ENCODE measurements at regions not wholly inside any gene's neighbourhood (a gene's known extent, or its start where the extent isn't known, plus 50 kb on each side); places are given as distances from the start of the nearest gene placed in this dataset.

- H3K4me1 Mint-ChIP-seq: peaks cover 31% of the 10 kb centered on the region
- peaks cover 1% of the 10 kb centered on the region for H3K36me3 Mint-ChIP-seq
- H3K27me3 Mint-ChIP-seq: no peaks in the 10 kb centered on the region
- no peaks in the 10 kb centered on the region for H3K9me3 Mint-ChIP-seq
- CTCF ChIA-PET: no interaction called here
- no peak for DNase-seq
- no peak overlapping the region for H3K27ac Mint-ChIP-seq
- H3K4me3 Mint-ChIP-seq: no peak overlapping the region
Measured at GRCh38 chr3:177425042-177425441, 227.8 kb upstream of the TBL1XR1 start.

GRCh38 chr3:177426106-177426877, 229.0 kb upstream of the TBL1XR1 start:
- peaks cover 1% of the 10 kb centered on the region for H3K36me3 Mint-ChIP-seq
- DNase-seq: no peak
- H3K9me3 Mint-ChIP-seq: no peaks in the 10 kb centered on the region
- no peaks in the 10 kb centered on the region for H3K27me3 Mint-ChIP-seq
- H3K4me3 Mint-ChIP-seq: no peak overlapping the region
- peaks cover 27% of the 10 kb centered on the region for H3K4me1 Mint-ChIP-seq
- CTCF ChIA-PET: no interaction called here
- peak overlapping the region; percentile 75 for H3K27ac Mint-ChIP-seq

- peak overlapping the region; percentile 75 for H3K27ac Mint-ChIP-seq
- H3K4me1 Mint-ChIP-seq: peaks cover 27% of the 10 kb centered on the region
- peaks cover 1% of the 10 kb centered on the region for H3K36me3 Mint-ChIP-seq
- H3K27me3 Mint-ChIP-seq: no peaks in the 10 kb centered on the region
- CTCF ChIA-PET: interaction anchor here (0.6 to 0.7 kb wide), 2 partner anchors 38 to 281 kb away, joined by 3 to 4 read pairs; no protein-coding TSS in a partner anchor
- DNase-seq: peak; percentile 68
- H3K9me3 Mint-ChIP-seq: no peaks in the 10 kb centered on the region
- H3K4me3 Mint-ChIP-seq: peak overlapping the region; percentile 2
Measured at GRCh38 chr3:177426878-177427495, 229.7 kb upstream of the TBL1XR1 start.

DNA sequence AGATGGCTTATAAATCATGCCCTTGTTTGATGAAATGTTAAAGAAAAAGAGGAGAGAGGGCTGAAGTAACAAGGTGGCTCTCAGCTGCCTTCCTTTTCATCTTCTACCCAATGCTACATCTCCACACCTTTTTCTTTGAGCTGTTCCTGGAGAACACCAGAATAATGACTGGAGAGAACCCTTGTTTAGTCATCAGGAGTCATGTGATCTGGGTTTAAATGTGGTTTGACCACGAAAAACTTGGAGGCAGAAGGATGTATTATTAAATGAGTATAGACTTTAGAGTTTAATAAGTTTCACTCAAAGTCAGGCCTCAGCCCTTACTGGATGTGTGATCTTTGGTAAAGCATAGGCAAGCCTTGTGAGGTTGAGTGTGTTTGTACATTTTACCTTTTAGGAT, 230.3 kb upstream of the TBL1XR1 start:
- Mint-ChIP-seq H3K9me3 (no peaks in the 10 kb centered on the region), H3K4me1 (peaks cover 27% of the 10 kb centered on the region), H3K27me3 (no peaks in the 10 kb centered on the region), H3K27ac (peak overlapping the region; percentile 75), H3K36me3 (peaks cover 1% of the 10 kb centered on the region), H3K4me3 (peak overlapping the region; percentile 2)
- CTCF ChIA-PET: interaction anchor here (0.6 to 0.7 kb wide), 2 partner anchors 37 to 282 kb away, joined by 3 to 4 read pairs; no protein-coding TSS in a partner anchor
- DNase-seq: no peak

DNA sequence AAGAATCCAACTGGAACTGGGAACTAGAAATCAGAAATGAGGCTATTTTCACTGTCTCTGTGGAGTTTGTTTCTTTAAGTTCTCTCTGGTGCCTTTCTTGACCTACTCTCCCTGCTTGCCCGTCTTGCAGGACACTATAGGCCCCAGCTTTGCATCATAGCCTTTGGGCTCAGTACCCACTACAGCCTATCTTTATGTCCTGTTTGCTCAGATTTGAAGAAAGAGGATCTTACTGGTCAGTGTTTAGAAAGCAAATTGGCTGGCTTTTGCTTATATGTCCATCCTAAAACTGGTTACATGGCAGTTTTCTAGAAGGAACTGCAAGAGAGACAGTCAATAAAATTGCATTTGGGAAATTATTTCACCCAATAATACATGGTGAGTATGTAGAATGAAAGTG, 231.8 kb upstream of the TBL1XR1 start:
- Mint-ChIP-seq H3K4me3 (no peak overlapping the region), H3K9me3 (no peaks in the 10 kb centered on the region), H3K27me3 (no peaks in the 10 kb centered on the region), H3K36me3 (peaks cover 1% of the 10 kb centered on the region), H3K4me1 (peaks cover 27% of the 10 kb centered on the region), H3K27ac (no peak overlapping the region)
- no peak for DNase-seq
- CTCF ChIA-PET: no interaction called here

GRCh38 chr3:177429771-177430170, 232.5 kb upstream of the TBL1XR1 start:
- H3K9me3 Mint-ChIP-seq: no peaks in the 10 kb centered on the region
- peaks cover 24% of the 10 kb centered on the region for H3K4me1 Mint-ChIP-seq
- CTCF ChIA-PET: interaction anchor here (1.2 kb wide), 1 partner anchor 17 kb away, joined by 3 read pairs; no protein-coding TSS in a partner anchor
- H3K36me3 Mint-ChIP-seq: peaks cover 1% of the 10 kb centered on the region
- no peak for DNase-seq
- H3K27me3 Mint-ChIP-seq: no peaks in the 10 kb centered on the region
- H3K27ac Mint-ChIP-seq: no peak overlapping the region
- H3K4me3 Mint-ChIP-seq: no peak overlapping the region

DNA sequence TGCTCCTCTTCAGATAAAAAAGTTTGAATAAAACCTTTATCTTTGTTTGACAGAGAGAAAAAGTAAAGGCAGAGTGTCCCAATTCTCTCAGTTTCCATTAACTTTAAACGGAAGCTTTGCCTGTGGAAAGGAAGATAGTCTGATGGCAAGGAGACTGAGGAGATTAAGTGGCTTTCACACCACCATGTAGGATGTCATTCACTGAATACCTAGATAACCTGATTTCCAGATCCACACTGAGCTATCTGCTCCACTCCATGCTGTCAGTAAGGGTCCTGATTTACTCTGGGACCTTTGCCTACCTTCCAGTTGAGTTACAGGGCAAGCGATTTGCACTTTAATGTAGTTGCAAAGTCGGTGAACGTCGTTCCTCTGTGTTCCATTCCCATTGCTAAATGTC, 233.4 kb upstream of the TBL1XR1 start:
- Mint-ChIP-seq H3K36me3 (peaks cover 1% of the 10 kb centered on the region), H3K9me3 (no peaks in the 10 kb centered on the region), H3K4me3 (no peak overlapping the region), H3K27me3 (no peaks in the 10 kb centered on the region), H3K27ac (no peak overlapping the region), H3K4me1 (peaks cover 23% of the 10 kb centered on the region)
- CTCF ChIA-PET: interaction anchor here (1.2 kb wide), 1 partner anchor 16 kb away, joined by 3 read pairs; no protein-coding TSS in a partner anchor
- no peak for DNase-seq

DNA sequence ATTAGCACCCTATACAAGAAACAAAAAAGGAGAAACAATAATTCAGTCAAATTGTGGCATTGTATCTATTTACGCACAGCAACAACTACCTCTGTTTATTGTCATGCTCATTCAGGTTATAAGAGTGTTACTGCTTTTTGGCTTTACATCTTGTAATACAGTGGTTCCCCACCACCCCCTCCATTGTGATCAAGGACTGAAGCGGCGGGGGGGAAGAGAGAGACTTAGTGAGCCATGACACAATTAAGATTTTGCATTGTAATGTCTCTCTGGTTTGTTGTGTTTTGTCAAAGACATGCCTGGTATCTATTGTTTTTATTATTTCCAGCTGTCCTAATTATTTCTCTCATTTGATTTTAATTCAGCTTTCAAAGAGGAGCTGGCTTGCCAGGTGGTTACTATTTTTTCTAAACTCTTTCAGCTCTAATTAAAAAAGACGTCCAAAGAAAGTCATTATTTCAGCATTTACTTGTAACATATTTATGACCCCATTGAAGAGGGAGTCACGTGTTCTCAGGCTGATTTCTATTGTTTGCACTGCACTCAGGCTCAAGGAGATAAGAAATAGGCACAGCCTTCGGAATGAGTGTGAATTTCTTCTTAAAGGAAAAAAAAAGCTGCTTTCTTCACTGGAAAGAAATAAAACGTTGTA, 234.4 kb upstream of the TBL1XR1 start:
- CTCF ChIA-PET: no interaction called here
- no peaks in the 10 kb centered on the region for H3K9me3 Mint-ChIP-seq
- no peaks in the 10 kb centered on the region for H3K36me3 Mint-ChIP-seq
- H3K27ac Mint-ChIP-seq: no peak overlapping the region
- no peak for DNase-seq
- no peaks in the 10 kb centered on the region for H3K27me3 Mint-ChIP-seq
- peaks cover 15% of the 10 kb centered on the region for H3K4me1 Mint-ChIP-seq
- H3K4me3 Mint-ChIP-seq: no peak overlapping the region

- Mint-ChIP-seq H3K27ac (no peak overlapping the region), H3K36me3 (no peaks in the 10 kb centered on the region), H3K9me3 (no peaks in the 10 kb centered on the region), H3K4me3 (no peak overlapping the region), H3K4me1 (no peaks in the 10 kb centered on the region), H3K27me3 (no peaks in the 10 kb centered on the region)
- CTCF ChIA-PET: no interaction called here
- DNase-seq: no peak
Measured at GRCh38 chr3:177435301-177435700, 238.0 kb upstream of the TBL1XR1 start.

DNA sequence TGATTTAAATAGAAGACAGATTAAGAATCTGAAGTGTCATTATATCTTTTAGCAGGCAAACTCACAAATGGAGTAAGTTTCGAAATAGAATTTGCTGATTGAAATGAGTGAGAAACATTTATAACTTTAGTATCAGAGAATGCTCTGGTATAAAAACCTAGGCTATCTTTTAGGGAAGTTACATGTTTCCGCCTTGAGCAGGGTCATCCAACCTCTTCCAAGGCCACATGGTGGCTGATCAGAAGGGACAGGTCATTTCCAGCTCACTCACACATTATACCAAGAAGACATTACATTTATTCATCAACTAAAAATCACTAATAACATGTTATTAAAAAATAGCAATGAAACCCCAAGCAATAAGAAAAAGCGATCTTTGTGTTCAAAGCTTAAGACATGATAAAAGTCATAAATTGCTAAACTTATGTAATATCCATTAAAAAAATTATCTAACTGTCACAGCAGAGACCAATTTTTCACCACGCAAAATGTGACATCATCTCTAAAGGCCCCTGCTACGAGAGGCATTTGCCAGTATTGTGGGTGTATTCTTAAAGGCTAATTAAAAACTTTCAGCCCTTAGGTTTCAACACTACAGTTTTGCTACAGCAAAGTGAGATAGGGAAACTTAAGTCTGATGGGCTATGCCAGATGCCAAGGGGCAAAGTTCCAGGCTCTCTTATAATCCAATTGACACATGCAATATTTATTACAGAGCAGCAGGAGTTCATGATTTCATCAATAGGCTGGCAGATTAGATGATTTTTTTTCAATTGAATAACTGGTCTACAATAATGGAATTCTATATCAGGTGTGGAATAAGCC, 240.4 kb upstream of the TBL1XR1 start:
- H3K27ac Mint-ChIP-seq: no peak overlapping the region
- no peaks in the 10 kb centered on the region for H3K36me3 Mint-ChIP-seq
- no peak overlapping the region for H3K4me3 Mint-ChIP-seq
- no peak for DNase-seq
- CTCF ChIA-PET: no interaction called here
- H3K9me3 Mint-ChIP-seq: no peaks in the 10 kb centered on the region
- no peaks in the 10 kb centered on the region for H3K27me3 Mint-ChIP-seq
- H3K4me1 Mint-ChIP-seq: no peaks in the 10 kb centered on the region

- no peaks in the 10 kb centered on the region for H3K4me1 Mint-ChIP-seq
- no peak overlapping the region for H3K4me3 Mint-ChIP-seq
- CTCF ChIA-PET: no interaction called here
- H3K27me3 Mint-ChIP-seq: no peaks in the 10 kb centered on the region
- no peak for DNase-seq
- no peaks in the 10 kb centered on the region for H3K36me3 Mint-ChIP-seq
- no peak overlapping the region for H3K27ac Mint-ChIP-seq
- H3K9me3 Mint-ChIP-seq: no peaks in the 10 kb centered on the region
Measured at GRCh38 chr3:177438596-177439220, 241.4 kb upstream of the TBL1XR1 start.

DNA sequence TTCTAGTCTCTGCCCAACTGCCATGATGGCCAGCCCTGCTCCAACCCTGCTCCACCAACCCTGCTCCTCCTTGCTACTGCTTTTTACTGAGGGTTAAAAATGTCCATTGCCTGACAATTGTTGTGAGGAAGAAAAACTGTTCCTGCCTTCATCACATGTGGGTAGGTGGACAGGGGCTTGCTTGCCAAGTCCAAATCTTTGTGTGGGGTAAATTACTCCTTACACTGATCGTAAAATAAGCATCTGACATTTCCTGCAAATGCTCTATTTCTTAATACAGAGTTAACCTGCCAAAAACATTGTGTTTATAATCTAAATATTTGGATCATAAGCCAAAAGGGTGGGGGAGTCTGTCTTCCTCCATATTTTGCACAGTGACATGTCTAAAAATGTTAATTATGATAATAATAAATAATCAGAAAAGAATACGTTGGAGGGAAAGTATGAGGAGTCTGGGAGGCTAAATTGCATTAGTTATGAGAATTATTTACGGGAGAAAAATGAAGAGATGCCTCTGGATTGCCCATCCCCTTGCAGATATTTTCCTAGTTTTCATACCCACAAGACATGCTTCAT, 242.5 kb upstream of the TBL1XR1 start:
- no peaks in the 10 kb centered on the region for H3K9me3 Mint-ChIP-seq
- H3K36me3 Mint-ChIP-seq: no peaks in the 10 kb centered on the region
- H3K27me3 Mint-ChIP-seq: no peaks in the 10 kb centered on the region
- DNase-seq: no peak
- H3K4me3 Mint-ChIP-seq: no peak overlapping the region
- CTCF ChIA-PET: no interaction called here
- H3K27ac Mint-ChIP-seq: no peak overlapping the region
- no peaks in the 10 kb centered on the region for H3K4me1 Mint-ChIP-seq

GRCh38 chr3:177440456-177441104, 243.3 kb upstream of the TBL1XR1 start:
- H3K36me3 Mint-ChIP-seq: no peaks in the 10 kb centered on the region
- no peaks in the 10 kb centered on the region for H3K27me3 Mint-ChIP-seq
- no peak overlapping the region for H3K27ac Mint-ChIP-seq
- no peak for DNase-seq
- H3K4me1 Mint-ChIP-seq: no peaks in the 10 kb centered on the region
- no peak overlapping the region for H3K4me3 Mint-ChIP-seq
- H3K9me3 Mint-ChIP-seq: no peaks in the 10 kb centered on the region
- CTCF ChIA-PET: no interaction called here
